Progenitor cell of endocrine pancreas (in vitro differentiated cells): ENCODE measurements at regions not wholly inside any gene's neighbourhood (a gene's known extent, or its start where the extent isn't known, plus 50 kb on each side); places are given as distances from the start of the nearest gene placed in this dataset.

Experiments
- DNase-seq: peaks from one replicate; pipeline ENCODE4 v3.0.0; 2021; ENCODE audit warnings: low spot score; ENCODE audit not compliant: unreplicated experiment
- H3K27ac Mint-ChIP-seq: 2 replicates; pipeline ENCODE4 v1.8.0; 2021; ENCODE audit warnings: mild to moderate bottlenecking, moderate library complexity, mixed read lengths
- H3K27me3 Mint-ChIP-seq: 2 replicates; pipeline ENCODE4 v1.8.0; 2021; ENCODE audit warnings: mixed read lengths
- H3K36me3 Mint-ChIP-seq: 2 replicates; pipeline ENCODE4 v1.8.0; 2022; ENCODE audit warnings: mixed read lengths; ENCODE audit not compliant: insufficient read depth
- H3K4me1 Mint-ChIP-seq: 2 replicates; pipeline ENCODE4 v1.8.0; 2021; ENCODE audit warnings: low read depth, mixed read lengths
- H3K4me3 Mint-ChIP-seq: 2 replicates; pipeline ENCODE4 v1.8.0; 2021; ENCODE audit warnings: low read depth, mild to moderate bottlenecking, moderate library complexity, mixed read lengths
- H3K9me3 Mint-ChIP-seq: 2 replicates; pipeline ENCODE4 v1.8.0; 2021; ENCODE audit warnings: low read depth, mixed read lengths
- CTCF ChIP-seq: fragments of 200-600 bp; sonication (generic); IDR thresholded peaks from one replicate; pipeline ENCODE4 v1.5.0; 2021; ENCODE audit warnings: antibody characterized with exemption, mild to moderate bottlenecking; ENCODE audit not compliant: unreplicated experiment

GRCh38 chr20:62581806-62582205 is 60.5 kb upstream of the SLCO4A1 start:
- no peaks in the 10 kb centered on the region for H3K36me3 Mint-ChIP-seq
- no peaks in the 10 kb centered on the region for H3K4me1 Mint-ChIP-seq
- H3K4me3 Mint-ChIP-seq: no peak overlapping the region
- no peaks in the 10 kb centered on the region for H3K9me3 Mint-ChIP-seq
- TF ChIP-seq CTCF: no peak
- DNase-seq: no peak
- H3K27me3 Mint-ChIP-seq: peaks cover 47% of the 10 kb centered on the region
- H3K27ac Mint-ChIP-seq: no peak overlapping the region

GRCh38 chr20:62583424-62583920 is 58.8 kb upstream of the SLCO4A1 start:
- no peak for TF ChIP-seq CTCF
- no peak for DNase-seq
- Mint-ChIP-seq H3K4me3 (no peak overlapping the region), H3K36me3 (no peaks in the 10 kb centered on the region), H3K9me3 (no peaks in the 10 kb centered on the region), H3K4me1 (no peaks in the 10 kb centered on the region), H3K27ac (no peak overlapping the region), H3K27me3 (peaks cover 46% of the 10 kb centered on the region)

GRCh38 chr20:62584671-62585460 is 57.4 kb upstream of the SLCO4A1 start:
- Mint-ChIP-seq H3K4me3 (no peak overlapping the region), H3K27me3 (peaks cover 33% of the 10 kb centered on the region), H3K36me3 (no peaks in the 10 kb centered on the region), H3K4me1 (no peaks in the 10 kb centered on the region), H3K9me3 (no peaks in the 10 kb centered on the region), H3K27ac (no peak overlapping the region)
- DNase-seq: no peak
- no peak for TF ChIP-seq CTCF

- Mint-ChIP-seq H3K27me3 (peaks cover 28% of the 10 kb centered on the region), H3K9me3 (no peaks in the 10 kb centered on the region), H3K36me3 (no peaks in the 10 kb centered on the region), H3K27ac (no peak overlapping the region), H3K4me1 (no peaks in the 10 kb centered on the region), H3K4me3 (no peak overlapping the region)
- DNase-seq: no peak
- no peak for TF ChIP-seq CTCF
Observed at GRCh38 chr20:62585461-62585970, 56.8 kb upstream of the SLCO4A1 start.

- Mint-ChIP-seq H3K4me1 (no peaks in the 10 kb centered on the region), H3K27ac (no peak overlapping the region), H3K27me3 (peaks cover 29% of the 10 kb centered on the region), H3K4me3 (no peak overlapping the region), H3K36me3 (no peaks in the 10 kb centered on the region), H3K9me3 (no peaks in the 10 kb centered on the region)
- TF ChIP-seq CTCF: no peak
- no peak for DNase-seq
Observed at GRCh38 chr20:62586799-62587198, 55.5 kb upstream of the SLCO4A1 start.
